Loucy (cell line): ENCODE measurements at regions not wholly inside any gene's neighbourhood (a gene's known extent, or its start where the extent isn't known, plus 50 kb on each side); places are given as distances from the start of the nearest gene placed in this dataset.

Experiments
- H2AFZ ChIP-seq: fragments of 200-600 bp; sonication (generic); 2 replicates; pipeline ENCODE4 v1.6.0; 2016; ENCODE audit warnings: antibody characterized with exemption, mild to moderate bottlenecking, low read length, moderate library complexity
- H3F3A ChIP-seq: fragments of 200-600 bp; 2 replicates; pipeline ENCODE4 v1.6.0; 2016; ENCODE audit warnings: antibody characterized with exemption, low read depth, mild to moderate bottlenecking
- H3K27me3 ChIP-seq: fragments of 200-600 bp; sonication (generic); 2 replicates; pipeline ENCODE4 v1.6.1; 2014; ENCODE audit warnings: low read length, mild to moderate bottlenecking; ENCODE audit not compliant: insufficient read depth, poor library complexity, severe bottlenecking
- H3K36me3 ChIP-seq: fragments of 200-600 bp; sonication (generic); 2 replicates; pipeline ENCODE4 v1.6.1; 2016; ENCODE audit warnings: low read length; ENCODE audit not compliant: insufficient read depth
- H3K4me1 ChIP-seq: fragments of 200-600 bp; sonication (generic); 2 replicates; pipeline ENCODE4 v1.5.1; 2014; ENCODE audit warnings: low read length, mild to moderate bottlenecking; ENCODE audit not compliant: insufficient read depth, poor library complexity, severe bottlenecking
- H3K4me2 ChIP-seq: fragments of 200-600 bp; sonication (generic); 2 replicates; pipeline ENCODE4 v1.6.0; 2014; ENCODE audit warnings: antibody characterized with exemption, low read length, low read depth, mild to moderate bottlenecking; ENCODE audit not compliant: poor library complexity, severe bottlenecking
- H3K4me3 ChIP-seq: fragments of 200-600 bp; sonication (generic); 2 replicates; pipeline ENCODE4 v1.5.1; 2014; ENCODE audit warnings: low read length, mild to moderate bottlenecking, mixed read lengths; ENCODE audit not compliant: poor library complexity, severe bottlenecking
- H3K79me2 ChIP-seq: fragments of 200-600 bp; sonication (generic); 2 replicates; pipeline ENCODE4 v1.6.1; 2014; ENCODE audit warnings: low read length; ENCODE audit not compliant: insufficient read depth
- H3K9ac ChIP-seq: fragments of 200-600 bp; sonication (generic); 2 replicates; pipeline ENCODE4 v1.6.0; 2014; ENCODE audit warnings: mild to moderate bottlenecking, low read depth, low read length, moderate library complexity; ENCODE audit not compliant: poor library complexity, severe bottlenecking
- H3K9me2 ChIP-seq: fragments of 200-600 bp; sonication (generic); replicated peaks from 2 replicates; pipeline ENCODE4 v1.6.1; 2016; ENCODE audit warnings: low read depth, low read length, mixed read lengths
- H3K9me3 ChIP-seq: fragments of 200-600 bp; sonication (generic); 2 replicates; pipeline ENCODE4 v1.6.1; 2014; ENCODE audit warnings: mild to moderate bottlenecking, antibody characterized with exemption, low read length, low read depth; ENCODE audit not compliant: insufficient read depth
- H4K20me1 ChIP-seq: fragments of 200-600 bp; sonication (generic); 2 replicates; pipeline ENCODE4 v1.6.0; 2014; ENCODE audit warnings: antibody characterized with exemption, low read length, mild to moderate bottlenecking; ENCODE audit not compliant: insufficient read depth, poor library complexity, severe bottlenecking
- CTCF ChIP-seq: fragments of 200-600 bp; sonication (generic); conservative IDR thresholded peaks from 2 replicates; pipeline ENCODE4 v1.5.1; 2014; ENCODE audit warnings: mild to moderate bottlenecking, antibody characterized with exemption, low read length
- EZH2phosphoT487 ChIP-seq: fragments of 200-600 bp; IDR thresholded peaks from 2 replicates; pipeline ENCODE4 v1.6.1; 2018; ENCODE audit warnings: antibody characterized with exemption, mild to moderate bottlenecking, moderate library complexity, borderline replicate concordance

- Histone ChIP-seq H3K79me2 (no peaks in the 10 kb centered on the region), H2AFZ (no peak overlapping the region), H3K9me3 (no peaks in the 10 kb centered on the region), H3F3A (no peaks in the 10 kb centered on the region), H3K4me3 (no peak overlapping the region), H3K36me3 (no peaks in the 10 kb centered on the region), H3K4me1 (no peaks in the 10 kb centered on the region), H4K20me1 (no peaks in the 10 kb centered on the region), H3K9me2 (no peaks in the 10 kb centered on the region), H3K9ac (no peak overlapping the region), H3K27me3 (no peaks in the 10 kb centered on the region), H3K4me2 (no peak overlapping the region)
- no peak for TF ChIP-seq EZH2phosphoT487
- TF ChIP-seq CTCF, result no peak
Observed at GRCh38 chr11:92852229-92852628, 117.2 kb upstream of the MTNR1B start.

- no peaks in the 10 kb centered on the region for H3K4me1 ChIP-seq
- H2AFZ ChIP-seq, result no peak overlapping the region
- H3K9ac ChIP-seq, result no peak overlapping the region
- H3K4me2 ChIP-seq, result no peak overlapping the region
- H3F3A ChIP-seq, result no peaks in the 10 kb centered on the region
- no peak overlapping the region for H3K4me3 ChIP-seq
- no peaks in the 10 kb centered on the region for H4K20me1 ChIP-seq
- H3K9me3 ChIP-seq, result no peaks in the 10 kb centered on the region
- H3K36me3 ChIP-seq, result no peaks in the 10 kb centered on the region
- no peaks in the 10 kb centered on the region for H3K79me2 ChIP-seq
- H3K9me2 ChIP-seq, result no peaks in the 10 kb centered on the region
- no peak for TF ChIP-seq CTCF
- TF ChIP-seq EZH2phosphoT487, result no peak
- no peaks in the 10 kb centered on the region for H3K27me3 ChIP-seq
Observed at GRCh38 chr11:92852946-92853345, 116.5 kb upstream of the MTNR1B start.

GRCh38 chr11:92854162-92854561, 115.3 kb upstream of the MTNR1B start:
- no peaks in the 10 kb centered on the region for H3K9me2 ChIP-seq
- no peak overlapping the region for H3K9ac ChIP-seq
- no peak overlapping the region for H3K4me2 ChIP-seq
- H3K9me3 ChIP-seq, result no peaks in the 10 kb centered on the region
- H3K4me3 ChIP-seq, result no peak overlapping the region
- H3F3A ChIP-seq, result no peaks in the 10 kb centered on the region
- TF ChIP-seq CTCF (no peak), EZH2phosphoT487 (no peak)
- H4K20me1 ChIP-seq, result no peaks in the 10 kb centered on the region
- no peak overlapping the region for H2AFZ ChIP-seq
- H3K79me2 ChIP-seq, result no peaks in the 10 kb centered on the region
- no peaks in the 10 kb centered on the region for H3K4me1 ChIP-seq
- no peaks in the 10 kb centered on the region for H3K27me3 ChIP-seq
- no peaks in the 10 kb centered on the region for H3K36me3 ChIP-seq
